Heart right ventricle (tissue), 16 donors: ENCODE measurements at regions not wholly inside any gene's neighbourhood (a gene's known extent, or its start where the extent isn't known, plus 50 kb on each side); places are given as distances from the start of the nearest gene placed in this dataset.

Source experiments
- ATAC-seq, 8 donors: fragments of 200-7000 bp; cut with Tn5 transposase; one replicate each; pipeline ENCODE4 v1.9.1; 2020; ENCODE audit warnings: mild to moderate bottlenecking in 8 of 8, moderate library complexity in 8 of 8, moderate number of reproducible peaks in 1 of 8
- DNase-seq, 2 donors: peaks; one replicate each; pipeline ENCODE4 v3.0.0-alpha.2; 2020
- H3K27ac ChIP-seq, 10 donors: fragments of 200-600 bp; sonication (generic) in 2 of 10; one replicate each; pipeline versions ENCODE4 v1.5.0 to v1.8.0; 2020 to 2022; ENCODE audit warnings: mild to moderate bottlenecking in 3 of 10
- H3K27me3 ChIP-seq, 7 donors: fragments of 200-600 bp; one replicate each; pipeline ENCODE4 v1.8.0; 2021 to 2022; ENCODE audit warnings: mild to moderate bottlenecking in 2 of 7
- H3K36me3 ChIP-seq, 9 donors: fragments of 200-600 bp; sonication (generic) in 1 of 9; one replicate each; pipeline versions ENCODE4 v1.5.0 to v1.8.0; 2020 to 2022; ENCODE audit warnings: mild to moderate bottlenecking in 2 of 9
- H3K4me1 ChIP-seq, 9 donors: fragments of 200-600 bp; sonication (generic) in 1 of 9; one replicate each; pipeline versions ENCODE4 v1.5.0 to v1.8.0; 2020 to 2022; ENCODE audit warnings: mild to moderate bottlenecking in 4 of 9
- H3K4me3 ChIP-seq, 10 donors: fragments of 200-600 bp; sonication (generic) in 2 of 10; one replicate each; pipeline versions ENCODE4 v1.5.0 to v1.8.0; 2020 to 2022; ENCODE audit warnings: mild to moderate bottlenecking in 7 of 10, moderate library complexity in 2 of 10
- H3K9me3 ChIP-seq, 11 donors: fragments of 200-600 bp in 10 of 11; sonication (generic) in 2 of 11; one replicate each; pipeline versions ENCODE4 v1.5.0 to v1.8.0; 2013 to 2022; ENCODE audit warnings: mild to moderate bottlenecking in 2 of 11, control low read depth in 1 of 11, moderate library complexity in 1 of 11
- WGBS, 2 donors: extraction: QIAGEN DNeasy Blood & Tissue Kit; methylation state at CpG; one replicate each; pipeline ENCODE4 v1.1.7; 2013; ENCODE audit warnings: inconsistent platforms in 1 of 2; 5-methylcytosine and 5-hydroxymethylcytosine counted together
- intact Hi-C, 10 donors: fragments of 100-400 bp; cut with DNase I; formaldehyde crosslinking; loops; one replicate each; pipeline versions ENCODE4 v1.11.1 to v1.14.2; 2022
- TF ChIP-seq, protein P1 (sequence below), 9 donors: fragments of 200-600 bp; sonication (generic) in 2 of 9; IDR thresholded peaks; one replicate each; pipeline versions ENCODE4 v1.5.0 to v1.8.0; 2021 to 2022; ENCODE audit warnings: antibody characterized with exemption in 9 of 9, mild to moderate bottlenecking in 5 of 9, moderate library complexity in 1 of 9
- donor health status: Arrhythmogenic right ventricular cardiomyopathy.
- donor health status: ischemic (EF 13 %, LVEDD 7.1; RV severe dilation, severe dysfunction).
- donor health status: healthy with polysubstance abuse.
- donor health status: DM: no; HTN: yes; CAD: no.
- donor health status: DM: no; HTN: no; CAD: no.
- donor health status: ischemic (EF 25% LVEDD 6.9; RV normal size, moderate dysfunction).
- donor health status: ischemic (EF 25% LVEDD 5.7; RV mildly dilated, moderate dysfunction).
- donor health status: healthy.
- donor health status: DM: yes; HTN: yes; CAD: no.
- donor health status: Ischemic cardiomyopathy.
- donor health status: ischemic (EF 35%, LVEDD 5.7; RV mildly dilated, moderate dysfunction).
- donor health status: nonischemic (EF 11% LVEDD 7.7; RV severe dilation, severe dysfunction).
- donor health status: DM: yes; HTN: yes; CAD: no.
- donor health status: PGD.
- donor health status: ischemic (EF 29% LVEDD 5.4; RV normal size, mild dysfunction).
- donor health status: nonischemic (EF 23%, LVEDD 6.1; RV moderate dilation, normal function).

GRCh38 chr13:111556496-111556895 lies 236.1 kb downstream of the TEX29 start:
- intact Hi-C loops: no loop called here
- Histone ChIP-seq H3K27me3 (peaks cover 0 to 70% (median 43%) of the 10 kb centered on the region in 7 donors), H3K27ac (no peak overlapping the region), H3K36me3 (no peaks in the 10 kb centered on the region), H3K9me3 (no peaks in the 10 kb centered on the region), H3K4me3 (no peak overlapping the region), H3K4me1 (no peaks in the 10 kb centered on the region)
- 86 to 87% methylated on average over 13 of the region's 13 CpGs for WGBS, 2 donors
- TF ChIP-seq, protein P1, sequence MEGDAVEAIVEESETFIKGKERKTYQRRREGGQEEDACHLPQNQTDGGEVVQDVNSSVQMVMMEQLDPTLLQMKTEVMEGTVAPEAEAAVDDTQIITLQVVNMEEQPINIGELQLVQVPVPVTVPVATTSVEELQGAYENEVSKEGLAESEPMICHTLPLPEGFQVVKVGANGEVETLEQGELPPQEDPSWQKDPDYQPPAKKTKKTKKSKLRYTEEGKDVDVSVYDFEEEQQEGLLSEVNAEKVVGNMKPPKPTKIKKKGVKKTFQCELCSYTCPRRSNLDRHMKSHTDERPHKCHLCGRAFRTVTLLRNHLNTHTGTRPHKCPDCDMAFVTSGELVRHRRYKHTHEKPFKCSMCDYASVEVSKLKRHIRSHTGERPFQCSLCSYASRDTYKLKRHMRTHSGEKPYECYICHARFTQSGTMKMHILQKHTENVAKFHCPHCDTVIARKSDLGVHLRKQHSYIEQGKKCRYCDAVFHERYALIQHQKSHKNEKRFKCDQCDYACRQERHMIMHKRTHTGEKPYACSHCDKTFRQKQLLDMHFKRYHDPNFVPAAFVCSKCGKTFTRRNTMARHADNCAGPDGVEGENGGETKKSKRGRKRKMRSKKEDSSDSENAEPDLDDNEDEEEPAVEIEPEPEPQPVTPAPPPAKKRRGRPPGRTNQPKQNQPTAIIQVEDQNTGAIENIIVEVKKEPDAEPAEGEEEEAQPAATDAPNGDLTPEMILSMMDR (IDR thresholded peaks at IDR 0.05): no peak
- ATAC-seq (no peak), DNase-seq (no peak)

- Histone ChIP-seq H3K4me3 (no peak overlapping the region), H3K9me3 (no peaks in the 10 kb centered on the region), H3K4me1 (no peaks in the 10 kb centered on the region), H3K36me3 (no peaks in the 10 kb centered on the region), H3K27me3 (peaks cover 0 to 82% (median 51%) of the 10 kb centered on the region in 7 donors), H3K27ac (no peak overlapping the region)
- TF ChIP-seq, protein P1 (IDR thresholded peaks at IDR 0.05): no peak
- DNase-seq (no peak), ATAC-seq (no peak)
- intact Hi-C loops: no loop called here
- WGBS, 2 donors: 87 to 89% methylated on average over 19 of the region's 19 CpGs
These were observed 237.7 kb downstream of the TEX29 start for GRCh38 chr13:111557921-111558699.

DNA sequence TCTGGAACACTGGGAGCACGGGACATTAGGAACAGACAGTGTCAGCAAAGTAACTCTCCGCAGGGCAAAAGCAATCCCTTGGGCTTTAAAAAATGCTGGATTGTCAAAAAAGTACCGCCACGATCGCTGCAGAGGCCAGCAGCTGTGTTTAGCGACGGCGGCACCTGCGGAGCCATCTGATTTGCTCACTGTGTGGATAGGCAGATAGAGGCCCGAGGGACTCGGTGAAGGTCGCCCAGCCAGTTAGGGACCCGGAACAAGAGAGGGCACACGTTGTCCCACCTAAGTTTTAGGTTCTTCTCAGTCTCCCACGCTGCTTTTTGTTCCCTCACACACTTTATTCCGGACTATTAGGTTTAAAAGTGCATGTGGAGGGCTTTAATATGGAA lies 238.3 kb downstream of the TEX29 start:
- Histone ChIP-seq H3K9me3 (no peaks in the 10 kb centered on the region), H3K27ac (no peak overlapping the region), H3K27me3 (peaks cover 0 to 81% (median 52%) of the 10 kb centered on the region in 7 donors), H3K4me3 (no peak overlapping the region), H3K4me1 (no peaks in the 10 kb centered on the region), H3K36me3 (no peaks in the 10 kb centered on the region)
- intact Hi-C loops: no loop called here
- DNase-seq: no peak
- ATAC-seq: no peak
- TF ChIP-seq, protein P1 (IDR thresholded peaks at IDR 0.05): no peak
- 78 to 79% methylated on average over 16 of the region's 16 CpGs for WGBS, 2 donors

DNA sequence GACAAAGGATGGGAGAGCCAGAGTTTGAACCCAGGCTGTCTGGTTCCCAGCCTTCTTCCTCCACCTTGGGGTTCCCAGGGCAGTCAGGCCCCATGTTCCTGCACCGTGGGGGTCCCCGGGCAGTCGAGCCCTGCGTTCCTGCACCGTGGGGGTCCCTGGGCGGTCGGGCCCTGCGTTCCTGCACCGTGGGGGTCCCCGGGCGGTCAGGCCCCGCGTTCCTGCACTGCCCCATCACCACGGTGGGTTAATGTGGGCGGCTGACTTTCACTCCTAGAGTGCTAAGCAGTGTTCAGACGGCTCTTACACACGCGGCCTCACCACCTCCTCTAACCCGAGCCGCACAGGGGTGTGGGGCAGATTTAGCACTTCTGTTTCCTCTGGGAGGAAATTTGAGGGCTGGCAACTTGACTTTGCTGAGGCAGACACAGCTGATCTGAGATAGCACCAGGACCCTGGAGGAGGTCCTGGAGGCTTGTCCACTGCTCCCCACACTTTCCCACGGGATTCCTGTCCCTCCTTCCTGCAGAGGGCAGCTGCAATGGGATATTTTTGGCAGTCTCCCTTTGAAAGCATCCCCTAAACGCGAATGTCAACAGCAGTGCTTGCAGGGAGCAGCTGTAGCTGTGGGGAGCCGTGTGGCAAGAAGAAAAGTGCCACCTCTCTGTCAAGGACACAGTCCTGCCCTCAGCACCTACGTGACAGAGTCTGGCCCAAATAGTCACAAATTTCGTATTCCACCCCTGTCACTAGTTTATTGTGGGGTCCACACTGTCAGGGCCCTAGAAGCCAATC lies 239.4 kb downstream of the TEX29 start:
- DNase-seq (no peak), ATAC-seq (no peak)
- Histone ChIP-seq H3K4me3 (no peak overlapping the region), H3K4me1 (no peaks in the 10 kb centered on the region), H3K36me3 (no peaks in the 10 kb centered on the region), H3K9me3 (no peaks in the 10 kb centered on the region), H3K27me3 (peaks cover 0 to 82% (median 51%) of the 10 kb centered on the region in 7 donors), H3K27ac (no peak overlapping the region)
- intact Hi-C loops: loop anchor here in 1 of 10 donors (5.0 kb wide), 1 partner anchor 962 kb away; no protein-coding TSS in a partner anchor
- WGBS, 2 donors: 32 to 42% methylated on average over 26 of the region's 26 CpGs
- TF ChIP-seq, protein P1 (IDR thresholded peaks at IDR 0.05): no peak
